ELR (cell line): ENCODE measurements at regions not wholly inside any gene's neighbourhood (a gene's known extent, or its start where the extent isn't known, plus 50 kb on each side); places are given as distances from the start of the nearest gene placed in this dataset.
A peak's percentile ranks its signal among the peaks of the same experiment; 100 is the strongest.
"Not testable (repeated sequence)": the region's sequence is repeated elsewhere in the genome, so short reads cannot be mapped to it uniquely, and the experiment has no call there.

Experiments
- DNase-seq: peaks from one replicate; pipeline ENCODE4 v3.0.0-alpha.2; 2015; ENCODE audit warnings: low read depth

GRCh38 chr1:8169364-8170058 is 143.4 kb upstream of the ERRFI1 start:
- peak; percentile 85 for DNase-seq

GRCh38 chr1:8167936-8168335 is 141.8 kb upstream of the ERRFI1 start:
- peak; percentile 23 for DNase-seq

GRCh38 chr1:8166406-8166805 is 140.3 kb upstream of the ERRFI1 start:
- no peak for DNase-seq

- DNase-seq, result peak; percentile 23
These were observed 139.7 kb upstream of the ERRFI1 start for GRCh38 chr1:8165595-8166360.

- DNase-seq, result no peak
These were observed 138.6 kb upstream of the ERRFI1 start for GRCh38 chr1:8164670-8165069.

GRCh38 chr1:8163039-8163438 is 136.9 kb upstream of the ERRFI1 start:
- no peak for DNase-seq

GRCh38 chr1:8162168-8162567 is 136.1 kb upstream of the ERRFI1 start:
- DNase-seq, result no peak

GRCh38 chr1:8161546-8162105 is 135.5 kb upstream of the ERRFI1 start:
- DNase-seq, result no peak

GRCh38 chr1:8159470-8160024 is 133.4 kb upstream of the ERRFI1 start:
- DNase-seq, result no peak

GRCh38 chr1:8158995-8159394 is 132.9 kb upstream of the ERRFI1 start:
- DNase-seq, result no peak

GRCh38 chr1:8157765-8158164 is 131.7 kb upstream of the ERRFI1 start:
- DNase-seq, result no peak

GRCh38 chr1:8155528-8156186 is 129.5 kb upstream of the ERRFI1 start:
- peak; percentile 38 for DNase-seq

GRCh38 chr1:8154621-8155052 is 128.5 kb upstream of the ERRFI1 start:
- peak; percentile 51 for DNase-seq

- no peak for DNase-seq
These were observed 127.9 kb upstream of the ERRFI1 start for GRCh38 chr1:8153961-8154360.

GRCh38 chr1:8152731-8153702 is 126.9 kb upstream of the ERRFI1 start:
- no peak for DNase-seq

GRCh38 chr1:8151647-8152046 is 125.5 kb upstream of the ERRFI1 start:
- DNase-seq, result no peak

GRCh38 chr1:8149756-8150155 is 123.6 kb upstream of the ERRFI1 start:
- not testable (repeated sequence) for DNase-seq

GRCh38 chr1:8147956-8148355 is 121.8 kb upstream of the ERRFI1 start:
- no peak for DNase-seq

- no peak for DNase-seq
These were observed 120.2 kb upstream of the ERRFI1 start for GRCh38 chr1:8146257-8146855.

GRCh38 chr1:8145545-8146202 is 119.6 kb upstream of the ERRFI1 start:
- DNase-seq, result no peak
